ELF-1 (cell line): ENCODE measurements at regions not wholly inside any gene's neighbourhood (a gene's known extent, or its start where the extent isn't known, plus 50 kb on each side); places are given as distances from the start of the nearest gene placed in this dataset.

Experiments
- DNase-seq: peaks from one replicate; pipeline ENCODE4 v3.0.0-alpha.2; 2016; ENCODE audit warnings: low read depth, low spot score

- DNase-seq: no peak
These were observed 76.1 kb upstream of the MANEA start for GRCh38 chr6:95501032-95501904.

GRCh38 chr6:95503568-95503967, 73.8 kb upstream of the MANEA start:
- no peak for DNase-seq

GRCh38 chr6:95511404-95511803, 65.9 kb upstream of the MANEA start:
- no peak for DNase-seq

GRCh38 chr6:95515975-95516374, 61.4 kb upstream of the MANEA start:
- peak; percentile 34 for DNase-seq

- peak; percentile 43 for DNase-seq
These were observed 60.3 kb upstream of the MANEA start for GRCh38 chr6:95517004-95517403.

- no peak for DNase-seq
These were observed 59.8 kb upstream of the MANEA start for GRCh38 chr6:95517568-95517967.

GRCh38 chr6:95518630-95519227, 58.6 kb upstream of the MANEA start:
- DNase-seq: no peak

- peak; percentile 27 for DNase-seq
These were observed 57.9 kb upstream of the MANEA start for GRCh38 chr6:95519228-95520037.

GRCh38 chr6:95521181-95521580, 56.2 kb upstream of the MANEA start:
- DNase-seq: no peak
